Fibroblast of the aortic adventitia (primary cell): ENCODE measurements at regions not wholly inside any gene's neighbourhood (a gene's known extent, or its start where the extent isn't known, plus 50 kb on each side); places are given as distances from the start of the nearest gene placed in this dataset.
"Not testable (repeated sequence)": the region's sequence is repeated elsewhere in the genome, so short reads cannot be mapped to it uniquely, and the experiment has no call there.

Source experiments
- DNase-seq: peaks from one replicate; pipeline ENCODE4 v3.0.0-alpha.2; 2010; ENCODE audit warnings: low read depth
- H3K4me3 ChIP-seq: 2 replicates; pipeline ENCODE4 v1.5.1; 2011; ENCODE audit warnings: low read depth, mild to moderate bottlenecking, control low read depth, low read length, moderate library complexity
- TF ChIP-seq, protein P1 (sequence below): IDR thresholded peaks from 2 replicates; pipeline ENCODE4 v1.5.1; 2011; ENCODE audit warnings: mild to moderate bottlenecking, low read length, control low read depth, inconsistent platforms; ENCODE audit not compliant: insufficient read depth

GRCh38 chr7:15828881-15829280, 142.4 kb upstream of the MEOX2 start:
- DNase-seq, result no peak
- no peak overlapping the region for H3K4me3 ChIP-seq
- TF ChIP-seq, protein P1, sequence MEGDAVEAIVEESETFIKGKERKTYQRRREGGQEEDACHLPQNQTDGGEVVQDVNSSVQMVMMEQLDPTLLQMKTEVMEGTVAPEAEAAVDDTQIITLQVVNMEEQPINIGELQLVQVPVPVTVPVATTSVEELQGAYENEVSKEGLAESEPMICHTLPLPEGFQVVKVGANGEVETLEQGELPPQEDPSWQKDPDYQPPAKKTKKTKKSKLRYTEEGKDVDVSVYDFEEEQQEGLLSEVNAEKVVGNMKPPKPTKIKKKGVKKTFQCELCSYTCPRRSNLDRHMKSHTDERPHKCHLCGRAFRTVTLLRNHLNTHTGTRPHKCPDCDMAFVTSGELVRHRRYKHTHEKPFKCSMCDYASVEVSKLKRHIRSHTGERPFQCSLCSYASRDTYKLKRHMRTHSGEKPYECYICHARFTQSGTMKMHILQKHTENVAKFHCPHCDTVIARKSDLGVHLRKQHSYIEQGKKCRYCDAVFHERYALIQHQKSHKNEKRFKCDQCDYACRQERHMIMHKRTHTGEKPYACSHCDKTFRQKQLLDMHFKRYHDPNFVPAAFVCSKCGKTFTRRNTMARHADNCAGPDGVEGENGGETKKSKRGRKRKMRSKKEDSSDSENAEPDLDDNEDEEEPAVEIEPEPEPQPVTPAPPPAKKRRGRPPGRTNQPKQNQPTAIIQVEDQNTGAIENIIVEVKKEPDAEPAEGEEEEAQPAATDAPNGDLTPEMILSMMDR, result no peak

DNA sequence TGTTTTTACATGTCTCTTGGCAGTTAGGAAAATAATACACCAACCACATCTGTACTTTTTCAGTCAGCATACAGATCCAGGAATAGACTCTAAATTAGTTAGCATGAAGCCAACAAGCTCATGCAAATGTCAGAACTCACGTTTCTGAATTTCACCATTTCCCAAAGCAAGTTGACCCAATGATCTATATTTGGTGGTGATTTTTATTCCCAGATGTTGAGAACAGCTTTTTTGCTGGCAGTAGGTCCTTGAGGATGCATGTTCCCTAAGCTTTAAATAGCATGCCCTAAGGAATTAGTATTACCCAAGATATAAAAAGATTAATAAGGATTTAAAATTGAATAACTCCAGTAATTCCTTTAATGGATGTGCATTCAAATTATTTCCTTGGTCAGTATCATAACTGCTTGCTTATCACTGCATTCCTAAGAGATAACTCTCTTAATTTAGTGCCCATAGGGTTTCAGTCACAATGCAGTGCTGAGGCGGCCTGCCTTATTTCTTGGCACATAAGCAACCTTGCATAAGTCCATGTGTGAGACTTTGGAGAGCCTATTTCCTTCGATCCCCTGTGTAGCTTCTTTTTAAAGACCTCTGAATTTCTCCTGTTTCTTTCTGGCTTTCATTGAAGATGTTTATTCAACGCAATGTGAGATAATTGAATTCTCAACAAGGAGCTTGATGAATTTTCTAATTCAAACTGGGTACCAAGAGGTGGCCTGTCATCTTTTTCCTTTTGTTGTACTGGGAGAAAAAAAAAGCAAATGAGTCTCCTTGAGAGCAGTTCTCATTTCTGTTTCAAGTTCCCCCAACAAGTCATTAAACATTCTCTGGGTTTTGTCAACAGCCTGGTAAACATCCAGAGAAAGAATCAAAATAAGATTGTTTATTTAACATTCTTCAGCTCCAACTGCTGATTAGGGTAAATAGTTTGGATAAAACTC, 135.3 kb upstream of the MEOX2 start:
- H3K4me3 ChIP-seq, result no peak overlapping the region
- TF ChIP-seq, protein P1, result no peak
- DNase-seq, result peak; percentile 81

GRCh38 chr7:15820319-15820718, 133.8 kb upstream of the MEOX2 start:
- H3K4me3 ChIP-seq, result no peak overlapping the region
- no peak for DNase-seq
- TF ChIP-seq, protein P1, result no peak

DNA sequence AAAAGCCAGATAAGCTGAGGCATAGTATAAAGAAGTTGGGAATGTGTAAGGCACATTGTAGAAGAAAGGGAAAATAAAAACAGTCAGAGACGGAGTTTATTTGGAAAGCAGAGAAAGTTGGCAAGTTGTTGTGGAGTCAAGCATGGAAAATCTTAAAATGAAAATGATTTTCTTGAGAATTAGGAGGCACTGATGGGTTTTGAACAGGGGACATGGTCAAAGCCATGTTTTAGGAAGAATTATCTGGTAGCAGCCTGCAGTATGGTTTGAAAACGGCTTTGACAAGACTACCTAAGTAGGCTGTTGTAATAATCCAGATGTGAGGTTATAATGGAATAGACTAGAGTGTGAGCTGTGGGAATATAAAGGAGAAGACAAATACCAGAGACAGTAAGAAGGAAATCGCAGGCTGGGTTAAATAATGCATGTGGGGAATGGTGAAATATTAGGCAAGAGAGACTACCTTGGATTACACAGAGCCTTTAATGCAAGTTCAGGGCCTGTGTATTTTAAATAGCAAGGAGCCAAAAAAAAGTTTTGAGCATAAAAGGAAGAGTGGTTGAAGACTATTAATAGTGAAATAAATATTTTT, 130.4 kb upstream of the MEOX2 start:
- H3K4me3 ChIP-seq, result no peak overlapping the region
- peak; percentile 43 for DNase-seq
- TF ChIP-seq, protein P1, result no peak

GRCh38 chr7:15813448-15813847, 127.0 kb upstream of the MEOX2 start:
- DNase-seq, result no peak
- no peak overlapping the region for H3K4me3 ChIP-seq
- TF ChIP-seq, protein P1, result no peak

- DNase-seq, H3K4me3 ChIP-seq: not testable (repeated sequence)
Measured at GRCh38 chr7:15810383-15810782, 123.9 kb upstream of the MEOX2 start.

DNA sequence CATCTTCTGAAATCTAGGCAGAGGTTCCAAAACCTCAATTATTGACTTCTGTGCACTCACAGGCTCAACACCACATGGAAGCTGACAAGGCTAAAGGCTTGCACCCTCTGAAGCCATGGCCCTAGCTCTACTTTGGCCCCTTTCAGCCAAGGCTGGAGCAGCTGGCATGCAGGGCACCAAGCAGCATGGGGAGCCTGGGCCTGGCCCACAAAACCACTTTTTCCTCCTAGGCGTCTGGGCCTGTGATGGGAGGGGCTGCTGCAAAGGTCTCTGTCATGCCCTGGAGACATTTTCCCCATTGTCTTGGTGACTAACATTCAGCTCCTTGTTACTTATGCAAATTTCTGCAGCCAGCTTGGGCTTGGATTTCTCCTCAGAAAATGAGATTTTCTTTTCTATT, 123.5 kb upstream of the MEOX2 start:
- not testable (repeated sequence) for DNase-seq

More for the DNA sequence above, 123.5 kb upstream of the MEOX2 start:
- not testable (repeated sequence) for H3K4me3 ChIP-seq
